ENCODE measurements at regions not wholly inside any gene's neighbourhood (a gene's known extent, or its start where the extent isn't known, plus 50 kb on each side); places are given as distances from the start of the nearest gene placed in this dataset.

GRCh38 chr2:111664275-111664850 is 219.6 kb downstream of the ANAPC1 start:
- H3K79me2 ChIP-seq (ENCODE audit: insufficient read depth, low read length) = no peaks in the 10 kb centered on the region
- no peaks in the 10 kb centered on the region for H3K4me1 ChIP-seq (ENCODE audit: insufficient read depth, low read length, poor library complexity, severe bottlenecking)
- H3K4me3 ChIP-seq (ENCODE audit: low read length, poor library complexity, severe bottlenecking) = no peak overlapping the region

GRCh38 chr2:111665011-111665410 is 219.0 kb downstream of the ANAPC1 start:
- Histone ChIP-seq H3K4me1 (ENCODE audit: insufficient read depth, low read length, poor library complexity, severe bottlenecking) (no peaks in the 10 kb centered on the region), H4K20me1 (ENCODE audit: insufficient read depth, low read length, poor library complexity, severe bottlenecking) (no peaks in the 10 kb centered on the region), H3K79me2 (ENCODE audit: insufficient read depth, low read length) (no peaks in the 10 kb centered on the region), H3K27me3 (ENCODE audit: insufficient read depth, low read length, poor library complexity, severe bottlenecking) (no peaks in the 10 kb centered on the region), H3K4me2 (ENCODE audit: low read depth, low read length, poor library complexity, severe bottlenecking) (no peak overlapping the region), H2AFZ (ENCODE audit: low read length) (no peak overlapping the region), H3K9me2 (replicated peaks; ENCODE audit: low read depth, low read length) (no peaks in the 10 kb centered on the region), H3K9me3 (ENCODE audit: insufficient read depth, low read depth, low read length) (no peaks in the 10 kb centered on the region), H3K36me3 (ENCODE audit: insufficient read depth, low read length) (no peaks in the 10 kb centered on the region), H3K4me3 (ENCODE audit: low read length, poor library complexity, severe bottlenecking) (no peak overlapping the region), H3F3A (ENCODE audit: low read depth) (no peaks in the 10 kb centered on the region), H3K9ac (ENCODE audit: low read depth, low read length, poor library complexity, severe bottlenecking) (no peak overlapping the region)
- TF ChIP-seq CTCF (conservative IDR thresholded peaks at IDR 0.05; ENCODE audit: low read length) = no peak
- no peak for TF ChIP-seq EZH2phosphoT487 (IDR thresholded peaks at IDR 0.05; ENCODE audit: borderline replicate concordance)

More at GRCh38 chr2:111664275-111664850, 219.6 kb downstream of the ANAPC1 start:
- Histone ChIP-seq H2AFZ (ENCODE audit: low read length) (no peak overlapping the region), H3K27me3 (ENCODE audit: insufficient read depth, low read length, poor library complexity, severe bottlenecking) (no peaks in the 10 kb centered on the region), H3F3A (ENCODE audit: low read depth) (no peaks in the 10 kb centered on the region), H4K20me1 (ENCODE audit: insufficient read depth, low read length, poor library complexity, severe bottlenecking) (no peaks in the 10 kb centered on the region), H3K9ac (ENCODE audit: low read depth, low read length, poor library complexity, severe bottlenecking) (no peak overlapping the region), H3K36me3 (ENCODE audit: insufficient read depth, low read length) (no peaks in the 10 kb centered on the region), H3K4me2 (ENCODE audit: low read depth, low read length, poor library complexity, severe bottlenecking) (no peak overlapping the region), H3K9me3 (ENCODE audit: insufficient read depth, low read depth, low read length) (no peaks in the 10 kb centered on the region), H3K9me2 (replicated peaks; ENCODE audit: low read depth, low read length) (no peaks in the 10 kb centered on the region)
- TF ChIP-seq CTCF (conservative IDR thresholded peaks at IDR 0.05; ENCODE audit: low read length) (no peak), EZH2phosphoT487 (IDR thresholded peaks at IDR 0.05; ENCODE audit: borderline replicate concordance) (no peak)

GRCh38 chr2:111665551-111666116 is 218.4 kb downstream of the ANAPC1 start:
- no peak for TF ChIP-seq CTCF (conservative IDR thresholded peaks at IDR 0.05; ENCODE audit: low read length)
- no peak for TF ChIP-seq EZH2phosphoT487 (IDR thresholded peaks at IDR 0.05; ENCODE audit: borderline replicate concordance)
- Histone ChIP-seq H4K20me1 (ENCODE audit: insufficient read depth, low read length, poor library complexity, severe bottlenecking) (no peaks in the 10 kb centered on the region), H3K9me3 (ENCODE audit: insufficient read depth, low read depth, low read length) (no peaks in the 10 kb centered on the region), H2AFZ (ENCODE audit: low read length) (no peak overlapping the region), H3K9me2 (replicated peaks; ENCODE audit: low read depth, low read length) (no peaks in the 10 kb centered on the region), H3K4me3 (ENCODE audit: low read length, poor library complexity, severe bottlenecking) (no peak overlapping the region), H3K4me1 (ENCODE audit: insufficient read depth, low read length, poor library complexity, severe bottlenecking) (no peaks in the 10 kb centered on the region), H3K36me3 (ENCODE audit: insufficient read depth, low read length) (no peaks in the 10 kb centered on the region), H3F3A (ENCODE audit: low read depth) (no peaks in the 10 kb centered on the region), H3K4me2 (ENCODE audit: low read depth, low read length, poor library complexity, severe bottlenecking) (no peak overlapping the region), H3K79me2 (ENCODE audit: insufficient read depth, low read length) (no peaks in the 10 kb centered on the region), H3K27me3 (ENCODE audit: insufficient read depth, low read length, poor library complexity, severe bottlenecking) (no peaks in the 10 kb centered on the region), H3K9ac (ENCODE audit: low read depth, low read length, poor library complexity, severe bottlenecking) (no peak overlapping the region)
